Astrocyte (in vitro differentiated cells and primary cell): ENCODE measurements at regions not wholly inside any gene's neighbourhood (a gene's known extent, or its start where the extent isn't known, plus 50 kb on each side); places are given as distances from the start of the nearest gene placed in this dataset.

Experiments used
- CTCF ChIP-seq: IDR thresholded peaks from 2 replicates; pipeline ENCODE4 v1.5.1; 2011; ENCODE audit warnings: low read depth, mild to moderate bottlenecking, inconsistent platforms, low read length, moderate library complexity; ENCODE audit not compliant: insufficient read depth
- EZH2 ChIP-seq: IDR thresholded peaks from 2 replicates; pipeline ENCODE4 v1.6.1; 2012; ENCODE audit warnings: mild to moderate bottlenecking, low read length, inconsistent platforms; ENCODE audit not compliant: insufficient read depth

- TF ChIP-seq CTCF (no peak), EZH2 (no peak)
Measured at GRCh38 chr9:30504502-30504905, 1879.9 kb upstream of the ACO1 start.
